DOHH2 (cell line): ENCODE measurements at regions not wholly inside any gene's neighbourhood (a gene's known extent, or its start where the extent isn't known, plus 50 kb on each side); places are given as distances from the start of the nearest gene placed in this dataset.

Source experiments
- H3F3A ChIP-seq: fragments of 200-600 bp; sonication (generic), shearing (Covaris generic); 2 replicates; pipeline ENCODE4 v1.6.0; 2016; ENCODE audit warnings: antibody characterized with exemption, mild to moderate bottlenecking; ENCODE audit not compliant: control insufficient read depth, insufficient read depth
- H3K27ac ChIP-seq: fragments of 200-600 bp; sonication (generic); 2 replicates; pipeline ENCODE4 v1.5.1; 2014; ENCODE audit warnings: low read depth, mild to moderate bottlenecking, low read length, moderate library complexity
- H3K27me3 ChIP-seq: fragments of 200-600 bp; sonication (generic); 2 replicates; pipeline ENCODE4 v1.6.1; 2014; ENCODE audit warnings: mild to moderate bottlenecking, low read length, mixed read lengths; ENCODE audit not compliant: control insufficient read depth
- H3K36me3 ChIP-seq: fragments of 200-600 bp; sonication (generic); 2 replicates; pipeline ENCODE4 v1.6.1; 2014; ENCODE audit warnings: mild to moderate bottlenecking, low read length, moderate library complexity, mixed read lengths; ENCODE audit not compliant: control insufficient read depth
- H3K4me1 ChIP-seq: fragments of 200-600 bp; sonication (generic); 2 replicates; pipeline ENCODE4 v1.6.1; 2014; ENCODE audit warnings: mild to moderate bottlenecking, low read length, mixed read lengths; ENCODE audit not compliant: control insufficient read depth
- H3K4me2 ChIP-seq: fragments of 200-600 bp; sonication (generic); 2 replicates; pipeline ENCODE4 v1.6.0; 2014; ENCODE audit warnings: mild to moderate bottlenecking, low read length, moderate library complexity
- H3K4me3 ChIP-seq: fragments of 200-600 bp; sonication (generic); 2 replicates; pipeline ENCODE4 v1.5.1; 2014; ENCODE audit warnings: mild to moderate bottlenecking, low read length, mixed read lengths
- H3K79me2 ChIP-seq: fragments of 200-600 bp; sonication (generic); 2 replicates; pipeline ENCODE4 v1.6.1; 2014; ENCODE audit warnings: mild to moderate bottlenecking, low read length, mixed read lengths; ENCODE audit not compliant: control insufficient read depth
- H3K9me2 ChIP-seq: fragments of 200-600 bp; sonication (generic); replicated peaks from 2 replicates; pipeline ENCODE4 v1.6.1; 2014; ENCODE audit warnings: mild to moderate bottlenecking, low read length, mixed read lengths; ENCODE audit not compliant: control insufficient read depth
- H3K9me3 ChIP-seq: fragments of 200-600 bp; sonication (generic); 2 replicates; pipeline ENCODE4 v1.6.1; 2014; ENCODE audit warnings: antibody characterized with exemption, low read length, mixed read lengths; ENCODE audit not compliant: control insufficient read depth, insufficient read depth
- H4K20me1 ChIP-seq: fragments of 200-600 bp; sonication (generic); 2 replicates; pipeline ENCODE4 v1.6.0; 2014; ENCODE audit warnings: low read depth, mild to moderate bottlenecking, antibody characterized with exemption, low read length, moderate library complexity; ENCODE audit not compliant: control insufficient read depth, insufficient read depth
- CTCF ChIP-seq: fragments of 200-600 bp; sonication (generic); IDR thresholded peaks from one replicate; pipeline ENCODE4 v1.5.1; 2014; ENCODE audit warnings: antibody characterized with exemption, mild to moderate bottlenecking, low read depth, low read length; ENCODE audit not compliant: poor library complexity, severe bottlenecking
- EZH2phosphoT487 ChIP-seq: fragments of 200-600 bp; sonication (generic); IDR thresholded peaks from 2 replicates; pipeline ENCODE4 v1.6.1; 2017; ENCODE audit warnings: borderline replicate concordance, mild to moderate bottlenecking, antibody characterized with exemption, low read length, moderate library complexity, mixed read lengths

GRCh38 chr2:221693365-221693764 lies 121.3 kb upstream of the EPHA4 start:
- no peak overlapping the region for H3K4me3 ChIP-seq
- no peaks in the 10 kb centered on the region for H3K36me3 ChIP-seq
- TF ChIP-seq CTCF, result no peak
- no peak for TF ChIP-seq EZH2phosphoT487
- no peak overlapping the region for H3K27ac ChIP-seq
- no peaks in the 10 kb centered on the region for H3K9me2 ChIP-seq
- H3K4me1 ChIP-seq, result no peaks in the 10 kb centered on the region
- H3K4me2 ChIP-seq, result no peak overlapping the region
- no peaks in the 10 kb centered on the region for H3F3A ChIP-seq
- H3K79me2 ChIP-seq, result no peaks in the 10 kb centered on the region
- no peaks in the 10 kb centered on the region for H3K27me3 ChIP-seq
- no peaks in the 10 kb centered on the region for H4K20me1 ChIP-seq
- no peaks in the 10 kb centered on the region for H3K9me3 ChIP-seq

GRCh38 chr2:221691571-221691970 lies 119.5 kb upstream of the EPHA4 start:
- Histone ChIP-seq H3F3A (no peaks in the 10 kb centered on the region), H3K9me3 (no peaks in the 10 kb centered on the region)
- TF ChIP-seq CTCF (no peak), EZH2phosphoT487 (no peak)

GRCh38 chr2:221689140-221689539 lies 117.0 kb upstream of the EPHA4 start:
- no peaks in the 10 kb centered on the region for H3F3A ChIP-seq
- no peaks in the 10 kb centered on the region for H3K9me2 ChIP-seq
- no peaks in the 10 kb centered on the region for H3K9me3 ChIP-seq
- no peak overlapping the region for H3K27ac ChIP-seq
- no peaks in the 10 kb centered on the region for H4K20me1 ChIP-seq
- H3K36me3 ChIP-seq, result no peaks in the 10 kb centered on the region
- TF ChIP-seq EZH2phosphoT487, result no peak
- no peak for TF ChIP-seq CTCF
- H3K4me1 ChIP-seq, result no peaks in the 10 kb centered on the region
- H3K79me2 ChIP-seq, result no peaks in the 10 kb centered on the region
- no peak overlapping the region for H3K4me3 ChIP-seq
- no peak overlapping the region for H3K4me2 ChIP-seq
- no peaks in the 10 kb centered on the region for H3K27me3 ChIP-seq

More at GRCh38 chr2:221691571-221691970, 119.5 kb upstream of the EPHA4 start:
- no peaks in the 10 kb centered on the region for H3K4me1 ChIP-seq
- H3K36me3 ChIP-seq, result no peaks in the 10 kb centered on the region
- H3K4me2 ChIP-seq, result no peak overlapping the region
- no peaks in the 10 kb centered on the region for H3K79me2 ChIP-seq
- no peaks in the 10 kb centered on the region for H4K20me1 ChIP-seq
- H3K9me2 ChIP-seq, result no peaks in the 10 kb centered on the region
- H3K27me3 ChIP-seq, result no peaks in the 10 kb centered on the region
- no peak overlapping the region for H3K27ac ChIP-seq
- H3K4me3 ChIP-seq, result no peak overlapping the region

- no peaks in the 10 kb centered on the region for H3K9me3 ChIP-seq
- H3K9me2 ChIP-seq, result no peaks in the 10 kb centered on the region
- no peaks in the 10 kb centered on the region for H3K27me3 ChIP-seq
- no peak overlapping the region for H3K4me2 ChIP-seq
- no peaks in the 10 kb centered on the region for H4K20me1 ChIP-seq
- H3F3A ChIP-seq, result no peaks in the 10 kb centered on the region
- no peak overlapping the region for H3K27ac ChIP-seq
- H3K36me3 ChIP-seq, result no peaks in the 10 kb centered on the region
- H3K79me2 ChIP-seq, result no peaks in the 10 kb centered on the region
- H3K4me3 ChIP-seq, result no peak overlapping the region
- H3K4me1 ChIP-seq, result no peaks in the 10 kb centered on the region
- no peak for TF ChIP-seq CTCF
- no peak for TF ChIP-seq EZH2phosphoT487
These were observed 108.4 kb upstream of the EPHA4 start for GRCh38 chr2:221680548-221680947.
